Activated CD4-positive, alpha-beta T cell treated with anti-CD3 and anti-CD28 coated beads, Interleukin-2, amount 50 U/mL, for 1 hour (primary cell): ENCODE measurements at regions not wholly inside any gene's neighbourhood (a gene's known extent, or its start where the extent isn't known, plus 50 kb on each side); places are given as distances from the start of the nearest gene placed in this dataset.

ENCODE experiments used
- DNase-seq: peaks from one replicate; pipeline ENCODE4 v3.0.0-alpha.2; 2020

- DNase-seq = no peak
Observed at GRCh38 chr18:39375066-39375465, 1809.5 kb upstream of the CELF4 start.

- DNase-seq = no peak
Observed at GRCh38 chr18:39371996-39372395, 1806.4 kb upstream of the CELF4 start.

- DNase-seq = no peak
Observed at GRCh38 chr18:39366656-39367055, 1801.1 kb upstream of the CELF4 start.

GRCh38 chr18:39365836-39366485, 1800.4 kb upstream of the CELF4 start:
- DNase-seq = no peak

GRCh38 chr18:39360072-39360471, 1794.5 kb upstream of the CELF4 start:
- DNase-seq = no peak

- no peak for DNase-seq
Observed at GRCh38 chr18:39359636-39360035, 1794.0 kb upstream of the CELF4 start.

- DNase-seq = no peak
Observed at GRCh38 chr18:39350945-39351344, 1785.3 kb upstream of the CELF4 start.

GRCh38 chr18:39349801-39350200, 1784.2 kb upstream of the CELF4 start:
- DNase-seq = no peak

GRCh38 chr18:39348757-39349156, 1783.2 kb upstream of the CELF4 start:
- no peak for DNase-seq

GRCh38 chr18:39347701-39348100, 1782.1 kb upstream of the CELF4 start:
- DNase-seq = no peak

- no peak for DNase-seq
Observed at GRCh38 chr18:39346916-39347315, 1781.3 kb upstream of the CELF4 start.

GRCh38 chr18:39345321-39345720, 1779.7 kb upstream of the CELF4 start:
- no peak for DNase-seq

- DNase-seq = no peak
Observed at GRCh38 chr18:39344487-39344886, 1778.9 kb upstream of the CELF4 start.

- no peak for DNase-seq
Observed at GRCh38 chr18:39341129-39341528, 1775.5 kb upstream of the CELF4 start.

- DNase-seq = no peak
Observed at GRCh38 chr18:39340418-39340817, 1774.8 kb upstream of the CELF4 start.

GRCh38 chr18:39329496-39330275, 1764.1 kb upstream of the CELF4 start:
- DNase-seq = no peak

- no peak for DNase-seq
Observed at GRCh38 chr18:39326772-39327171, 1761.2 kb upstream of the CELF4 start.

- no peak for DNase-seq
Observed at GRCh38 chr18:39325973-39326372, 1760.4 kb upstream of the CELF4 start.

- no peak for DNase-seq
Observed at GRCh38 chr18:39319141-39319540, 1753.5 kb upstream of the CELF4 start.

- no peak for DNase-seq
Observed at GRCh38 chr18:39318462-39318861, 1752.9 kb upstream of the CELF4 start.

- no peak for DNase-seq
Observed at GRCh38 chr18:39318008-39318407, 1752.4 kb upstream of the CELF4 start.

- no peak for DNase-seq
Observed at GRCh38 chr18:39314595-39314994, 1749.0 kb upstream of the CELF4 start.

- DNase-seq = no peak
Observed at GRCh38 chr18:39313992-39314391, 1748.4 kb upstream of the CELF4 start.

GRCh38 chr18:39311111-39311712, 1745.6 kb upstream of the CELF4 start:
- DNase-seq = no peak
